GM12878 (cell line): ENCODE measurements at regions not wholly inside any gene's neighbourhood (a gene's known extent, or its start where the extent isn't known, plus 50 kb on each side); places are given as distances from the start of the nearest gene placed in this dataset.

ENCODE experiments used
- ATAC-seq: fragments of 200-7000 bp; cut with Tn5 transposase; 3 replicates; pipeline ENCODE4 v1.9.1; 2020; ENCODE audit warnings: mild to moderate bottlenecking, moderate library complexity
- BruUV-seq: library from RNA; stranded (reverse); fragments of 400-500 nt; replicated peaks from 2 replicates; lab custom pipeline; 2021; lab: Mats Ljungman, UMichigan
- CTCF ChIA-PET: fragments of 300-600 bp; sonication (Branson Sonifier 250); formaldehyde crosslinking; extraction: SDS; loops from one replicate; lab custom pipeline; 2021; ENCODE audit warnings: inconsistent platforms; lab: Yijun Ruan, JAX
- POLR2A ChIA-PET: fragments of 350-600 bp; formaldehyde crosslinking; extraction: SDS; loops from one replicate; lab custom pipeline; 2021; ENCODE audit warnings: inconsistent platforms; lab: Charles Lee
- RAD21 ChIA-PET: fragments of 300-600 bp; sonication (Branson Sonifier 250); formaldehyde crosslinking; loops from one replicate; lab custom pipeline; 2023; ENCODE audit warnings: antibody characterized with exemption; ENCODE audit not compliant: unreplicated experiment; lab: Charles Lee
- SMC1A ChIA-PET: fragments of 300-600 bp; sonication (Branson Sonifier 250); formaldehyde crosslinking; loops from one replicate; lab custom pipeline; 2023; ENCODE audit not compliant: unreplicated experiment, uncharacterized antibody; lab: Charles Lee
- DNase-seq: peaks from one replicate; pipeline ENCODE4 v3.0.0-alpha.2; 2011; ENCODE audit warnings: low read depth, low spot score
- FAIRE-seq: peaks from 3 replicates; lab custom pipeline; 2011; peaks lifted over from hg19 to GRCh38; lab: Jason Lieb, UNC
- H2AFZ ChIP-seq: 2 replicates; pipeline ENCODE4 v1.6.0; 2011; ENCODE audit warnings: low read depth, low read length, control low read depth; ENCODE audit not compliant: control insufficient read depth
- H3K27ac ChIP-seq: 2 replicates; pipeline ENCODE4 v1.5.1; 2011; ENCODE audit warnings: control low read depth; ENCODE audit not compliant: control insufficient read depth, insufficient read depth
- H3K27me3 ChIP-seq, 2 experiments: replicated peaks in 1 of 2; 2 replicates each; pipeline versions ENCODE4 v1.6.0 to v1.6.1; 2011; ENCODE audit warnings: low read length in 1 of 2; ENCODE audit not compliant: control insufficient read depth in 2 of 2, insufficient read depth in 2 of 2
- H3K36me3 ChIP-seq, 2 experiments: 2 replicates each; pipeline ENCODE4 v1.5.1; 2011; ENCODE audit warnings: low read length in 1 of 2; ENCODE audit not compliant: control insufficient read depth in 2 of 2, insufficient read depth in 2 of 2
- H3K4me1 ChIP-seq: 2 replicates; pipeline ENCODE4 v1.6.1; 2011; ENCODE audit warnings: mild to moderate bottlenecking, low read length, moderate library complexity, mixed read lengths; ENCODE audit not compliant: control insufficient read depth, insufficient read depth
- H3K4me2 ChIP-seq: 2 replicates; pipeline ENCODE4 v1.6.0; 2011; ENCODE audit warnings: control low read depth; ENCODE audit not compliant: control insufficient read depth, insufficient read depth
- H3K4me3 ChIP-seq: fragments of 200-600 bp; sonication (generic); 2 replicates; pipeline ENCODE4 v1.5.1; 2016
- H3K79me2 ChIP-seq: 2 replicates; pipeline ENCODE4 v1.6.0; 2011; ENCODE audit warnings: low read length; ENCODE audit not compliant: control insufficient read depth, insufficient read depth
- H3K9ac ChIP-seq: 2 replicates; pipeline ENCODE4 v1.8.0; 2011; ENCODE audit warnings: low read length, control low read depth, mixed read lengths; ENCODE audit not compliant: control insufficient read depth, insufficient read depth
- H3K9me3 ChIP-seq: replicated peaks from 3 replicates; pipeline ENCODE4 v1.5.1; 2011; ENCODE audit warnings: mild to moderate bottlenecking, low read length; ENCODE audit not compliant: control insufficient read depth, insufficient read depth
- H4K20me1 ChIP-seq: 2 replicates; pipeline ENCODE4 v1.6.0; 2011; ENCODE audit not compliant: control insufficient read depth, insufficient read depth
- FOXM1 ChIP-seq: IDR thresholded peaks from 2 replicates; pipeline ENCODE4 v1.6.1; 2012; ENCODE audit warnings: low read depth, mild to moderate bottlenecking, inconsistent platforms, low read length, moderate library complexity
- JUNB ChIP-seq: IDR thresholded peaks from 2 replicates; pipeline ENCODE4 v1.6.1; 2016; ENCODE audit warnings: antibody characterized with exemption, mild to moderate bottlenecking
- KLF5 ChIP-seq: fragments of 450-650 bp; IDR thresholded peaks from 2 replicates; pipeline ENCODE4 v1.6.1; 2014; ENCODE audit warnings: mild to moderate bottlenecking; ENCODE audit not compliant: partially characterized antibody
- NR2F1 ChIP-seq: fragments of 450-650 bp; conservative IDR thresholded peaks from 2 replicates; pipeline ENCODE4 v1.6.1; 2017; ENCODE audit warnings: mild to moderate bottlenecking
- RUNX3 ChIP-seq: IDR thresholded peaks from 2 replicates; pipeline ENCODE4 v1.6.1; 2012; ENCODE audit warnings: low read length, inconsistent platforms
- WGBS: methylation state at CpG from one replicate; pipeline ENCODE4 v1.1.6; 2016; ENCODE audit warnings: low lambda C conversion rate; ENCODE audit not compliant: insufficient replicate concordance, insufficient coverage; ENCODE audit errors: missing lambda C conversion rate; 5-methylcytosine and 5-hydroxymethylcytosine counted together
- in situ Hi-C: fragments of 300-500 bp; cut with MboI; formaldehyde crosslinking; loops from 9 replicates; pipeline ENCODE4 v1.14.3; 2018; ENCODE audit warnings: mixed read lengths
- intact Hi-C: fragments of 100-400 bp; cut with micrococcal nuclease; formaldehyde crosslinking; loops from one replicate; pipeline ENCODE4 v1.14.2; 2022; ENCODE audit not compliant: unreplicated experiment

- WGBS = 0% methylated on average over 1 of the region's 1 CpG
- intact Hi-C loops (no loop called here), in situ Hi-C loops (no loop called here)
- POLR2A ChIA-PET = no interaction called here
- Histone ChIP-seq H3K27me3 (no peaks in the 10 kb centered on the region), H4K20me1 (no peaks in the 10 kb centered on the region), H3K9ac (no peak overlapping the region), H3K36me3 (no peaks in the 10 kb centered on the region), H3K4me1 (no peaks in the 10 kb centered on the region), H3K79me2 (no peaks in the 10 kb centered on the region), H3K4me3 (no peak overlapping the region), H2AFZ (no peak overlapping the region), H3K4me2 (no peak overlapping the region), H3K27ac (no peak overlapping the region), H3K9me3 (no peaks in the 10 kb centered on the region)
- SMC1A ChIA-PET = no interaction called here
- no peak for ATAC-seq
- CTCF ChIA-PET = no interaction called here
- no peak for DNase-seq
- RAD21 ChIA-PET = no interaction called here
- no peak for FAIRE-seq
- no TSS peak for BruUV-seq
- TF ChIP-seq RUNX3 = peak; percentile 59
- TF ChIP-seq KLF5 = no peak
These were observed 234.8 kb upstream of the HHIP start for GRCh38 chr4:144411119-144411518.

- no peak overlapping the region for H2AFZ ChIP-seq
- no peak for DNase-seq
- ATAC-seq = no peak; the same call in 2 of the 3 replicates
- H3K36me3 ChIP-seq = no peaks in the 10 kb centered on the region
- H3K4me1 ChIP-seq = no peaks in the 10 kb centered on the region
- H4K20me1 ChIP-seq = no peaks in the 10 kb centered on the region
- no peak for FAIRE-seq
- no peak overlapping the region for H3K4me2 ChIP-seq
- no peaks in the 10 kb centered on the region for H3K79me2 ChIP-seq
- CTCF ChIA-PET = no interaction called here
- H3K4me3 ChIP-seq = no peak overlapping the region
- intact Hi-C loops (no loop called here), in situ Hi-C loops (no loop called here)
- RAD21 ChIA-PET = no interaction called here
- TF ChIP-seq KLF5 (no peak), FOXM1 (0 out of 2 replicates have a peak, but pooled peaks have one; percentile 33), NR2F1 (no peak), JUNB (0 out of 2 replicates have a peak, but pooled peaks have one; percentile 19), RUNX3 (peak; percentile 70)
- no peak overlapping the region for H3K9ac ChIP-seq
- POLR2A ChIA-PET = no interaction called here
- BruUV-seq = no TSS peak
- SMC1A ChIA-PET = no interaction called here
- H3K9me3 ChIP-seq = no peaks in the 10 kb centered on the region
- H3K27ac ChIP-seq = no peak overlapping the region
- H3K27me3 ChIP-seq = no peaks in the 10 kb centered on the region
These were observed 234.3 kb upstream of the HHIP start for GRCh38 chr4:144411700-144412099.
